Esophagus squamous epithelium (tissue), 4 donors: ENCODE measurements at regions not wholly inside any gene's neighbourhood (a gene's known extent, or its start where the extent isn't known, plus 50 kb on each side); places are given as distances from the start of the nearest gene placed in this dataset.
"Not testable (repeated sequence)": the region's sequence is repeated elsewhere in the genome, so short reads cannot be mapped to it uniquely, and the experiment has no call there.

Source experiments
- CTCF ChIP-seq, 6 experiments: fragments of 450-650 bp in 4 of 6; fragments of 200-600 bp in 2 of 6; sonication (generic) in 2 of 6; IDR thresholded peaks; one replicate each; pipeline ENCODE4 v1.5.1; 2016 to 2019; ENCODE audit warnings: antibody characterized with exemption in 6 of 6, mild to moderate bottlenecking in 4 of 6, moderate library complexity in 4 of 6
- POLR2A ChIP-seq, 4 donors: fragments of 450-650 bp; IDR thresholded peaks; one replicate each; pipeline ENCODE4 v1.6.1; 2017; ENCODE audit warnings: antibody characterized with exemption in 4 of 4, mild to moderate bottlenecking in 4 of 4, moderate library complexity in 3 of 4

- not testable (repeated sequence) for TF ChIP-seq CTCF, POLR2A (IDR thresholded peaks at IDR 0.05)
Observed at GRCh38 chr15:32518013-32518412, 62.6 kb upstream of the GOLGA8O start.
